ENCODE measurements at regions not wholly inside any gene's neighbourhood (a gene's known extent, or its start where the extent isn't known, plus 50 kb on each side); places are given as distances from the start of the nearest gene placed in this dataset.

GRCh38 chr4:3630598-3631543, 98.6 kb upstream of the LRPAP1 start:
- TF ChIP-seq EZH2 (IDR thresholded peaks at IDR 0.05; ENCODE audit: insufficient read depth, poor library complexity, severe bottlenecking) (no peak), EZH2phosphoT487 (IDR thresholded peaks at IDR 0.05; ENCODE audit: insufficient read depth, low read depth) (no peak)

Data from GM23248 (cell line).